ENCODE measurements at regions not wholly inside any gene's neighbourhood (a gene's known extent, or its start where the extent isn't known, plus 50 kb on each side); places are given as distances from the start of the nearest gene placed in this dataset.

DNA sequence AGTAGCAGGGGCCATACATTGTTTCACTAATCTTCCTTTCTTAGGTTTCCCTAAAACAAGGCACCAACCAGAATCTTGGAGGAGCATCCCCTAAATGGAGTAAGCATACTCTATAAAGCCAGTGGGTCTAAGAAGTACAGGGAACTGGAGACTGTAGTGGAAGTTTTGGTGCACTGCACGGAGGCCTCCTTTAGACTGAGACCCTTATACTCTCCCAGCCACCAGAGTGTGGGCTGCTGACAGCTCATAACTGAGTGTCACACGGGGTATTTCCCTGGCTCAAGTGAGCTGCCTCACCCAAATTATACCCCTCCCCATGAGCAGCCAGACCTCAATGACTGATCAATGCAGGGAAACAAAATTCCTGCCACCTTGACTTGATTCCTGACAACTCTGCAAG lies 349.5 kb downstream of the NDFIP2 start:
- DNase-seq (ENCODE audit: low spot score): no peak

GRCh38 chr13:79829880-79830279 lies 348.9 kb downstream of the NDFIP2 start:
- no peak for DNase-seq (ENCODE audit: low spot score)

DNA sequence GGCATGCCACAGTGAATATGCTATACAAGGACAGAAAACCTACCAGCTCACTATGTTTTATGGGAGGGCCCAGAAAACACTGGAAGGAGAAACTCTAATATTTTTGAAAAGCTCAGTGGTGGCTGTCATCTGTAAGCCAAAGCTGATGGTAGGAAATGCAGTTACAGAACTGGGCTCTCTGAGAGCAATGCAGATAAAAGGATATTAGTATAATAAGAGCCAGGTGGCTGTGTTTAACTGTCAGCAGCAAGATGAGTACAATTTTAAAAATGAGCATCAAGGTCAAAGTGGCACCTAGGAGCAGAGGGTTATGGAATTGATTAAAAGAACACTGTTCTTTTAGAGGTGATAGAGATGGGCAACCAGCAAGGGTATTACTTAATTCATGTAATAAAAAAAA lies 345.0 kb downstream of the NDFIP2 start:
- DNase-seq (ENCODE audit: low spot score): peak; percentile 20

DNA sequence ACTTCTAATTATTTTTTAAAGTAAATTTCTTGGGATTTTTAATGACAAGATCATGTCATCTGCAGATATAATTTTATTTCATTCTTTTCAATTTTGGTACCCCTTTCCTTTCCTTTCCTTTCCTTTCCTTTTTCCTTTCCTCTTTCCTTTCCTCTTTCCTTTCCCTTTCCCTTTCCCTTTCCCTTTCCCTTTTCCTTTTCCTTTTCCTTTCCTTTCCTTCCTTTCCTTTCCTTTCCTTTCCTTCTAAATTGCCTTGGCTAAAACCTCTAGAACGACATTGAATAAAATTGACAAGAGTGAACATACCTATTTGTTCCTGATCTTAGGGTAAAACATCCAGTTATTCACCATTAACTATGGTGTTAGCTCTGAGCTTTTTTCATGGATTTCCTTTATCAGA lies 334.1 kb downstream of the NDFIP2 start:
- DNase-seq (ENCODE audit: low spot score): no peak

DNA sequence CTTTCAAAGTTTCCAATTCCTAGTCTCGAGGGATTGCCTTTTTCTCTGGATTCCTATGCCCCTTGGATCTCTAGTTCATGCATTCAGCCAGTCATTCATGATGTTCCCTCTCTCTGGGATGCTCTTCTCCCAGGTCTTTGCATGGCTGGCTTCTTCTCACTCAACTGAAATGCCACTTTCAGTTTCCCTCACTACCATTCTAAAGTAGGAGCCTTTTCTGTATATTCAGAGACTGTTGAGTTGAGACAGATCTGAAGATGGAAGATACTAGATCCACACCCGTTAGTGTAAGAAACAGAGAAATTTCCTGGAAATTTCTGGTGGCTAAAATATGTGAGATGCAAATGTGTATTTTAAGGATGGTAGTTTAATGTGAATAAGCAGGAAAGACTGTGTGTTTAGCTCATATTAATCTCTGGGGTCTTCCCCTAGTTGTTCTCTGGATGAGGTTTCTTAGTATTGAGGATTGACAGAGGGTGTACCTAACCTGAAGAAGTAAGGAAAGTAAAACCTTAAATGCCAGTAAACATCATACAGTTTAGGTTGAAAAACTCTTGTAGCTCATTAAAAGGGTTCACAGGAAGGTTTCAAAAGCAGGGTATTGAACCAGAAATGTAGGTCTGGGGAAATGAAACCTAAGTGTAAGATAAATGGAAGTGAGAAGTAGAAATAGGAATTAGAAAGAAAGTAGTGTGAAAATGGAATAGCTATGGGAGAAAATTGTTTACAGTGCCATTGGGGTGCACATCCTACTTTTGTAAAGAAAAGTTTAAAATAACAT lies 331.3 kb downstream of the NDFIP2 start:
- DNase-seq (ENCODE audit: low spot score): no peak

DNA sequence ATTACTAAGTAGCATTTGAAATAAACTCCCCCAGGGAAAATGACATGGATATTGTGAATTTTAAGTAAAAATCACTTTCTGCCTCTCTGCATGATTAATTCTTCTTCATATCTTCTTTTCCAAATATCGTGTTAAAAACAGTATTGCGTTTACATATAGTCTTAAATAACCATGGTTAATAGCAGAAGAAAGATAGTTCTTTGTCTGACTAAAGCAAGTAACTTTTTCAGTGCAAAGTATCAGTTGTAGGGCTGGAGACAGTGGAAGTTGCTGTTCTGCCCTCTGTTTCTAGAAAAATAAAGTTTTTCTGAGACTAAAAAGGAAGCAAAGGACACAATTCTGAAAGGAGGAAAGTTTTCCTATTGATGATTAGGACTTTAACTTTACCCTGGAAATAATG lies 330.2 kb downstream of the NDFIP2 start:
- DNase-seq (ENCODE audit: low spot score): no peak

- no peak for DNase-seq (ENCODE audit: low spot score)
These were observed 329.7 kb downstream of the NDFIP2 start for GRCh38 chr13:79810669-79811068.

DNA sequence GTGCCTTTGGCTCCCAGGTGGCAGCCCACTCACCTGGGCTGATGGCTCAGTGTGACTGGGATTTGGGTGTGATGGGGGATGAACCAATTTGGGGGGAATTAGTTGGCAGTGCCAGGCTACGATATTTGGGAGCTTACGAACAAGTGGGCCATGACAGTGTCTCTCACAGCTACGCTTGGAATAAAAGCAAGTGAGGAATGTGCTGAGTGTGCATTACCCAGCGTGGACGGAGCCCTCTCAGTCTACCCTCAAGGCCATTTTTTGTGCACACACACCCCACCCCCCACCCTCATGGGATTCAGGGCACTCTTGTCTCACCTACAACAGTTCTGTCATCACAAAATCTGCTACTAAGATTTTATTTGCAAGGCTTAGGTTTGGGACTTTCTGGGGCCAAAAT lies 329.1 kb downstream of the NDFIP2 start:
- DNase-seq (ENCODE audit: low spot score): no peak

GRCh38 chr13:79808475-79808874 lies 327.5 kb downstream of the NDFIP2 start:
- DNase-seq (ENCODE audit: low spot score): no peak

GRCh38 chr13:79807554-79807953 lies 326.6 kb downstream of the NDFIP2 start:
- DNase-seq (ENCODE audit: low spot score): no peak

GRCh38 chr13:79806821-79807220 lies 325.9 kb downstream of the NDFIP2 start:
- DNase-seq (ENCODE audit: low spot score): no peak

GRCh38 chr13:79805317-79805716 lies 324.4 kb downstream of the NDFIP2 start:
- no peak for DNase-seq (ENCODE audit: low spot score)

DNA sequence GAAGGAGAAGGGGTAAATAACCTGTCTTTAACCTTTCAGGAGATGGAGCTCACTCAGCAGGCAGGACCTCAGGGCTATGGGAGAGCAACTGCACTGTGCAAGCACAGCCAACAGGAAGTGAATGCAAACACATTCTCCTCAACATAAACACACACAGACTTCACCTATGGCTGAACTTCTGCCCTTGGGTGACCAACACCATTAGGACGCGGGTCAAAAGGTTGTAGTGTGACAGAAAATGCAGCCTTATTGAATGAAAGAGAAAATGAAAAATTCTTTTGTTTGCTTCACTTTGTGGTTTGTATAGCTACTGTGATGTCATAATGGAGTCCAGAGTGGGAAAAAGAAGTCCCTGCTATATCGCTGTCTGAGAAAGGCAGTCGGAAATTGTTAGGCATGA lies 323.0 kb downstream of the NDFIP2 start:
- no peak for DNase-seq (ENCODE audit: low spot score)

GRCh38 chr13:79803296-79803695 lies 322.3 kb downstream of the NDFIP2 start:
- no peak for DNase-seq (ENCODE audit: low spot score)

GRCh38 chr13:79802389-79803085 lies 321.6 kb downstream of the NDFIP2 start:
- no peak for DNase-seq (ENCODE audit: low spot score)

- peak; percentile 98 for DNase-seq (ENCODE audit: low spot score)
These were observed 318.3 kb downstream of the NDFIP2 start for GRCh38 chr13:79799059-79799867.

- DNase-seq (ENCODE audit: low spot score): peak; percentile 51
These were observed 315.2 kb downstream of the NDFIP2 start for GRCh38 chr13:79796136-79796535.

GRCh38 chr13:79794931-79795330 lies 314.0 kb downstream of the NDFIP2 start:
- DNase-seq (ENCODE audit: low spot score): no peak

DNA sequence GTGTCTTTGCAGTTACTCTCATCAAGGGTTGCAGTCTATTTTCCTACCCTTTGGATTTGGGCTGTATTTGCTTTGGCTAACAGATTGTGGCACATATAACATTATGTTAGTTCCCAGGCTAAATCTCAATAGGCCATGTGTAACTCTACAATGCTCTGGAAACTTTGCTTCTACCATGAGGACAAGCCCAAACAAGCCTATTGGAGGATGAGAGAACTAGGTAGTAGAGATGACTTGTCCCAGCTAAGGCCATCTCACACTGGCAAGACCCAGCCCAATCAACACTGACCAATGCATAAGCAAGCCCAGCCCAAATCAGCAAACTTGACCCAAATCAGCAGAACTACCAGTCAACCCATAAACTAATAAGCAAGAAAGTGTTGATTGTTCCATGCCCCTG lies 311.8 kb downstream of the NDFIP2 start:
- DNase-seq (ENCODE audit: low spot score): no peak

GRCh38 chr13:79791471-79792042 lies 310.6 kb downstream of the NDFIP2 start:
- no peak for DNase-seq (ENCODE audit: low spot score)

GRCh38 chr13:79786176-79786575 lies 305.2 kb downstream of the NDFIP2 start:
- no peak for DNase-seq (ENCODE audit: low spot score)

Measured in SK-N-DZ (cell line).